ENCODE measurements at regions not wholly inside any gene's neighbourhood (a gene's known extent, or its start where the extent isn't known, plus 50 kb on each side); places are given as distances from the start of the nearest gene placed in this dataset.

DNA sequence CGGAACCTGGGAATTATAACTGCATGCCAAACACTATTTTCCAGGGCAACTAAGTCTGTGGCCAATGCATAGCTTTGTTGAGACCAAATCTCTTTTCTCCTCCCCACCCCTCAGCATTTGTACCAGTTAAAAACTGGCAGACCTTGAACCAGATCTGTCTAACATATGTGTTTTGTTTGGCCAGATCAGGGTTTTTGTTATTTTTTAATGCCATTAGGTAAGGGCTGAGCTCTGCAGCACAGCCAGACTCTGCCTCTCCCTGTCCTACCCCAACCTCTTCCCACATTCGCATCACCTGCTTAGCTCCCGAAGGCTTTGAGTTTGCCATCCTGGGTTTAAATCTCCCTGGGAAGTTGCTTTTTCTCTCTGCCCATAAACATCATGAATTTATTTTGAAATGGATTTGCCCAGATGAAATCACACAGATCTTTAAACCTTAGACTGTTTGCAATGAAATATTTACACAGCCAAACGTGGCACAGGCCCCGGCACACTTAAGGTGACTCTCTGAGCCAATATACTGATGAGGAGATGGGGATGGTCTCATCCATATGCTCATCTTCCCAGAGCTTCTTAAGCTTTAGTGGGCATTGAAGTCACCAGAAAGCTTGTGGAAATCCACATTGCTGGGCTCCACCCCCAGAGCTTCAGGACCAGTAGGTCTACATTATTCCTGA, 54.0 kb upstream of the ALDH1B1 start:
- ATAC-seq (no peak), DNase-seq (no peak)
- WGBS, 4 donors: 87 to 91% (median 90%) methylated on average over 5 of the region's 5 CpGs

DNA sequence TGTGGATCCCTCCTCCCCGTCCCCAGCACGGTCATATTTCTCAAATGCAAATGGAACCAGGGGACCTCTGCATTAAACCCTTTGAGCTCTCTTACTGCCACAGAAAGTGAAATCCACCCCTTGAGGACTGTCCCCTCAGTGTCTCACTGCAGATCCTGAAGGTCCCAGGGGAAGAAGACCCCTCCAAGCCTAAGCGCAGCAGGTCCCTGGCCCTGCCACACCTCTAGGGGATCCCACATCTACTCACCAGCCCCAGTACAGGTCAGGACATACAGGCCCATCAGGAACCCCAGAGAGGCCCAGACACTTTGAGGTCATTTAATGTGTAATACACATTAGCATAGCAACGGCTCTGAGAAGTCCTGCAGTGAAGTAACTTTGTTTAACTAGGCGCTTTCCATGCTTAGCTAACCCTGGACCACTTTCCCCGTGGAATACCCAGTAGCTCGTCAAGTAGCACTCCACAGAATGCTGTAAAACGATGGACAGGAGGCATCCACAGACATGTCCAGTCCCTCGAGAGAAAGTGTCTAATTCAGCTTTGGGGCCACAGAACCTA, 54.7 kb upstream of the ALDH1B1 start:
- H3K4me3 ChIP-seq: no peak overlapping the region
- H3K27ac ChIP-seq: no peak overlapping the region
- TF ChIP-seq, protein P1, sequence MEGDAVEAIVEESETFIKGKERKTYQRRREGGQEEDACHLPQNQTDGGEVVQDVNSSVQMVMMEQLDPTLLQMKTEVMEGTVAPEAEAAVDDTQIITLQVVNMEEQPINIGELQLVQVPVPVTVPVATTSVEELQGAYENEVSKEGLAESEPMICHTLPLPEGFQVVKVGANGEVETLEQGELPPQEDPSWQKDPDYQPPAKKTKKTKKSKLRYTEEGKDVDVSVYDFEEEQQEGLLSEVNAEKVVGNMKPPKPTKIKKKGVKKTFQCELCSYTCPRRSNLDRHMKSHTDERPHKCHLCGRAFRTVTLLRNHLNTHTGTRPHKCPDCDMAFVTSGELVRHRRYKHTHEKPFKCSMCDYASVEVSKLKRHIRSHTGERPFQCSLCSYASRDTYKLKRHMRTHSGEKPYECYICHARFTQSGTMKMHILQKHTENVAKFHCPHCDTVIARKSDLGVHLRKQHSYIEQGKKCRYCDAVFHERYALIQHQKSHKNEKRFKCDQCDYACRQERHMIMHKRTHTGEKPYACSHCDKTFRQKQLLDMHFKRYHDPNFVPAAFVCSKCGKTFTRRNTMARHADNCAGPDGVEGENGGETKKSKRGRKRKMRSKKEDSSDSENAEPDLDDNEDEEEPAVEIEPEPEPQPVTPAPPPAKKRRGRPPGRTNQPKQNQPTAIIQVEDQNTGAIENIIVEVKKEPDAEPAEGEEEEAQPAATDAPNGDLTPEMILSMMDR (IDR thresholded peaks at IDR 0.05): no peak
- TF ChIP-seq POLR2A (IDR thresholded peaks at IDR 0.05): no peak
- intact Hi-C loops (cut with DNase I): no loop called here
- no peaks in the 10 kb centered on the region for H3K27me3 ChIP-seq
- ATAC-seq: no peak
- WGBS, 4 donors: 86 to 89% (median 88%) methylated on average over 9 of the region's 9 CpGs
- peaks cover 0 to 8% (median 0%) of the 10 kb centered on the region in 12 donors for H3K4me1 ChIP-seq
- no peaks in the 10 kb centered on the region for H3K36me3 ChIP-seq
- H3K9me3 ChIP-seq: no peaks in the 10 kb centered on the region
- DNase-seq: no peak

More for the DNA sequence above, 54.0 kb upstream of the ALDH1B1 start:
- H3K4me1 ChIP-seq: peaks cover 0 to 8% (median 0%) of the 10 kb centered on the region in 12 donors
- no peaks in the 10 kb centered on the region for H3K27me3 ChIP-seq
- H3K36me3 ChIP-seq: no peaks in the 10 kb centered on the region
- intact Hi-C loops (cut with DNase I): no loop called here
- no peaks in the 10 kb centered on the region for H3K9me3 ChIP-seq
- no peak overlapping the region for H3K4me3 ChIP-seq
- H3K27ac ChIP-seq: no peak overlapping the region
- TF ChIP-seq, protein P1 (IDR thresholded peaks at IDR 0.05): no peak
- TF ChIP-seq POLR2A (IDR thresholded peaks at IDR 0.05): no peak

DNA sequence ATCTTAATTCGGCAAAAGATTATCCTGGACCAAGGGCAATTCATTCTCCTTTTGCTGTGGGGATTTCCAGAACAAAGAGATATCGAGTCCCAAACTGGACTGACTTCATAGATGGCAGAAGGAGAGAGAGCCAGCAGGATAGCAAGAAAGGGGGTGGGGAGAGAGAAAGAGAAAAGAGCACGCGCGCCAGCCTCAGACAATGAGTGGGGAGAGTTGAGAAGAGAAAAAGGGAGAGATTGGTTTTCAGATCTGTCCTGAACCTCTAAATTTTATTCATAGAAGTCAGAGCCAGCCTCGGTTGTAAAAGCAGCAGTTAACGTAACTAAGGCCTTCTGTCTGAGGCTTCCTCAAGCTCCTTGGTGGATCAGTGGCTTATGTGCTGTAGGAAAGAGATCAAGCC, 55.3 kb upstream of the ALDH1B1 start:
- H3K9me3 ChIP-seq: no peaks in the 10 kb centered on the region
- DNase-seq: no peak
- ATAC-seq: no peak
- H3K36me3 ChIP-seq: no peaks in the 10 kb centered on the region
- WGBS, 4 donors: 79 to 87% (median 81%) methylated on average over 7 of the region's 7 CpGs
- no peaks in the 10 kb centered on the region for H3K27me3 ChIP-seq
- no peak for TF ChIP-seq POLR2A (IDR thresholded peaks at IDR 0.05)
- TF ChIP-seq, protein P1 (IDR thresholded peaks at IDR 0.05): no peak
- peaks cover 0 to 8% (median 0%) of the 10 kb centered on the region in 12 donors for H3K4me1 ChIP-seq
- no peak overlapping the region for H3K27ac ChIP-seq
- H3K4me3 ChIP-seq: no peak overlapping the region
- intact Hi-C loops (cut with DNase I): no loop called here

DNA sequence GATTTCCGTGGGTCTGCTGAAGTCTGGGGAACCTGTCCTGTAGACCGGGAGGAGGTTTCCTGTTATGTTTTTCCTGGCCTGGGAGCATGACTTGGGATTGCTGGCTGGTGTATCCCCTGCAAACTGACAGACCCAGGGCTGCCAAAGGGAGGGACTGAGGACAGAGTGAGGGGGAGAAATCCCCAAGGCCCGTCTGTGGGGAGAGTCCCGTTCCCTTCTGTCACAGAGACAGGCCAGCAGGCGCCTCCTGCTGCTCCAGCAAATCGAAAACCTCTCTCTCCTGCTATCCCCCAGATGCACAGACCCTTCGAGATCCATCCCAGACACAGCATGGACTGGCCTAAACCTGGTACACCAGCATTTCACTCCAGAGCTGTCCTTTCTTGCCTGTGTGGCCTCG, 56.2 kb upstream of the ALDH1B1 start:
- intact Hi-C loops (cut with DNase I): no loop called here
- H3K4me1 ChIP-seq: peaks cover 0 to 8% (median 0%) of the 10 kb centered on the region in 12 donors
- no peaks in the 10 kb centered on the region for H3K36me3 ChIP-seq
- peak in 1 of 4 donors; percentile 25 for ATAC-seq
- H3K27me3 ChIP-seq: no peaks in the 10 kb centered on the region
- no peak overlapping the region for H3K27ac ChIP-seq
- DNase-seq: no peak
- H3K4me3 ChIP-seq: no peak overlapping the region
- WGBS, 4 donors: 50 to 62% (median 58%) methylated on average over 8 of the region's 8 CpGs
- TF ChIP-seq POLR2A (IDR thresholded peaks at IDR 0.05): no peak
- TF ChIP-seq, protein P1 (IDR thresholded peaks at IDR 0.05): no peak
- H3K9me3 ChIP-seq: no peaks in the 10 kb centered on the region
